IPS-NIHi11 (cell line): ENCODE measurements at regions not wholly inside any gene's neighbourhood (a gene's known extent, or its start where the extent isn't known, plus 50 kb on each side); places are given as distances from the start of the nearest gene placed in this dataset.

Experiments used
- DNase-seq: peaks from one replicate; pipeline ENCODE4 v3.0.0; 2012; ENCODE audit warnings: mixed read lengths, low spot score

GRCh38 chr6:154561750-154562149 lies 51.3 kb upstream of the CNKSR3 start:
- no peak for DNase-seq

- no peak for DNase-seq
Measured at GRCh38 chr6:154565331-154565730, 54.8 kb upstream of the CNKSR3 start.

GRCh38 chr6:154566866-154567265 lies 56.4 kb upstream of the CNKSR3 start:
- no peak for DNase-seq

- no peak for DNase-seq
Measured at GRCh38 chr6:154567695-154568220, 57.3 kb upstream of the CNKSR3 start.

GRCh38 chr6:154569156-154569862 lies 58.8 kb upstream of the CNKSR3 start:
- DNase-seq: no peak

GRCh38 chr6:154570505-154570904 lies 60.0 kb upstream of the CNKSR3 start:
- no peak for DNase-seq

- DNase-seq: no peak
Measured at GRCh38 chr6:154572556-154572955, 62.1 kb upstream of the CNKSR3 start.

- no peak for DNase-seq
Measured at GRCh38 chr6:154578004-154578559, 67.6 kb upstream of the CNKSR3 start.

- no peak for DNase-seq
Measured at GRCh38 chr6:154579046-154579445, 68.6 kb upstream of the CNKSR3 start.

- no peak for DNase-seq
Measured at GRCh38 chr6:154579485-154579884, 69.0 kb upstream of the CNKSR3 start.

- no peak for DNase-seq
Measured at GRCh38 chr6:154580397-154581135, 70.1 kb upstream of the CNKSR3 start.

- DNase-seq: no peak
Measured at GRCh38 chr6:154582696-154583095, 72.2 kb upstream of the CNKSR3 start.

GRCh38 chr6:154583546-154584188 lies 73.2 kb upstream of the CNKSR3 start:
- DNase-seq: no peak

GRCh38 chr6:154590756-154591155 lies 80.3 kb upstream of the CNKSR3 start:
- no peak for DNase-seq

GRCh38 chr6:154591234-154591633 lies 80.7 kb upstream of the CNKSR3 start:
- DNase-seq: no peak

- DNase-seq: no peak
Measured at GRCh38 chr6:154592199-154592860, 81.8 kb upstream of the CNKSR3 start.

GRCh38 chr6:154593122-154593521 lies 82.6 kb upstream of the CNKSR3 start:
- no peak for DNase-seq

- DNase-seq: no peak
Measured at GRCh38 chr6:154594496-154595198, 84.2 kb upstream of the CNKSR3 start.

- DNase-seq: no peak
Measured at GRCh38 chr6:154595538-154595937, 85.1 kb upstream of the CNKSR3 start.

GRCh38 chr6:154596009-154596408 lies 85.5 kb upstream of the CNKSR3 start:
- DNase-seq: no peak

- DNase-seq: no peak
Measured at GRCh38 chr6:154596701-154597100, 86.2 kb upstream of the CNKSR3 start.
